ENCODE measurements at regions not wholly inside any gene's neighbourhood (a gene's known extent, or its start where the extent isn't known, plus 50 kb on each side); places are given as distances from the start of the nearest gene placed in this dataset.

DNA sequence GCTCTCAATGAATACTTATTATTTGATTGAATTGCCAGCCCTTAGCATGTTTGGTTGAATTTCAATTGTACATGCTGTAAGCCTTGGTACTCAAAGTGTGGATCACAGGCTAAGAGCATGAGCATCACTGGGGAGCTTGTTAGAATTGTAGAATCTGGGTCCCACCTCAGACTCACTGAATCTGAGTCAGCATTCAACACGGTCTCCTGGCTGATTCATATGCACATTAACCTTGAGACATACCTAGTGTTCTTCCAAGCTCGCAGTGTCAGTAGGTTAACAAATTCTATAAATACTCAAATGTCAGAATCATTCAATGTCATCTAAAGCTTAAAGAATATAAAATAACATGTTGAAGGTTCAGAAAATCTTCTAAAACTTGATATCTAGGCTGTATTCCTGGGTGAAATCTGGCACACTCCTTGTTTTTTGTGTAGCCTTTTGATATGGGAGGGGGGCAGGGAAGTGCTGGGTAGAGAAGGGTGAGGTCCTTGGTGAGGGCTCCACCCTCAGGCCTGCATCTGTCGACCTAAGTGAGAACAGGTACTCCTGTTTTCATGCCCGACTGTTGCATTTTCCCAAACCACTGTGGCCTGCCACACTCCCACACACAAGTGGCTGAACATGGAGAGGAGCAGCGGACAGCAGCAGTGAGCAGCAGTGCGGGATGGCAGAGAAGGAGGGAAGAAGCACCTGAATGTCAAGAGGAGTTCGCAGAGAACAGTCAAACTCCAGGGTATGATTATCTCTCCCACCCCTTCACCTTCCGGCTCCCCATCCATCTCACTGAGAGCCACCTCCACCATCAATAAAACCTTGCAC is 529.6 kb upstream of the IGFBP7 start:
- no peak for ATAC-seq
- Histone ChIP-seq H3K4me3 (no peak overlapping the region), H3K27ac (no peak overlapping the region), H3K9me3 (no peaks in the 10 kb centered on the region), H3K4me1 (no peaks in the 10 kb centered on the region), H3K27me3 (ENCODE audit: insufficient read depth in 3 of 3, low read length in 2 of 3) (no peaks in the 10 kb centered on the region), H3K36me3 (ENCODE audit: insufficient read depth in 1 of 2, low read depth in 1 of 2) (no peaks in the 10 kb centered on the region)
- no peak for DNase-seq
- intact Hi-C loops (cut with DNase I), result no loop called here
- TF ChIP-seq, protein P1, sequence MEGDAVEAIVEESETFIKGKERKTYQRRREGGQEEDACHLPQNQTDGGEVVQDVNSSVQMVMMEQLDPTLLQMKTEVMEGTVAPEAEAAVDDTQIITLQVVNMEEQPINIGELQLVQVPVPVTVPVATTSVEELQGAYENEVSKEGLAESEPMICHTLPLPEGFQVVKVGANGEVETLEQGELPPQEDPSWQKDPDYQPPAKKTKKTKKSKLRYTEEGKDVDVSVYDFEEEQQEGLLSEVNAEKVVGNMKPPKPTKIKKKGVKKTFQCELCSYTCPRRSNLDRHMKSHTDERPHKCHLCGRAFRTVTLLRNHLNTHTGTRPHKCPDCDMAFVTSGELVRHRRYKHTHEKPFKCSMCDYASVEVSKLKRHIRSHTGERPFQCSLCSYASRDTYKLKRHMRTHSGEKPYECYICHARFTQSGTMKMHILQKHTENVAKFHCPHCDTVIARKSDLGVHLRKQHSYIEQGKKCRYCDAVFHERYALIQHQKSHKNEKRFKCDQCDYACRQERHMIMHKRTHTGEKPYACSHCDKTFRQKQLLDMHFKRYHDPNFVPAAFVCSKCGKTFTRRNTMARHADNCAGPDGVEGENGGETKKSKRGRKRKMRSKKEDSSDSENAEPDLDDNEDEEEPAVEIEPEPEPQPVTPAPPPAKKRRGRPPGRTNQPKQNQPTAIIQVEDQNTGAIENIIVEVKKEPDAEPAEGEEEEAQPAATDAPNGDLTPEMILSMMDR (IDR thresholded peaks at IDR 0.05), result no peak
- 70 to 75% (median 71%) methylated on average over 8 of the region's 8 CpGs for WGBS, 3 donors

DNA sequence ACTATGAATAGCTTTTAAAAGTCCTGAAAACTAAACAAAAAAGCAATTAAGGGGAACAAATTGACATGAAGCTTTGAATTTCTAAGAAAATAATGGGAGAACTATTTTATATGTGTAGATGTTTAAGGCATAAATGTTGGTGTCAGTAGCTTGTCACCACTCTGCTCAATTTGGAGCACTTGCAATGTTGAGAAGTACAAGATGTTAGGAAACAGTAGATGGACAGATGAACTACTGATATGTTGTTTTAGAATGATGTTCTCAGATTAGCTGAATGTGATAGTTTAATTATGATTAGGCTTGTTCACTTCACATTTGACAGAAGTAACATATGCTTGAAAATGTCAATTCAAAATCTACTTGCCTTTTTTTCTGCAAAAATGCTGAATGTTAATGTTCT is 525.7 kb upstream of the IGFBP7 start:
- TF ChIP-seq, protein P1 (IDR thresholded peaks at IDR 0.05), result no peak
- Histone ChIP-seq H3K4me1 (no peaks in the 10 kb centered on the region), H3K27me3 (ENCODE audit: insufficient read depth in 3 of 3, low read length in 2 of 3) (no peaks in the 10 kb centered on the region), H3K9me3 (no peaks in the 10 kb centered on the region), H3K27ac (no peak overlapping the region), H3K36me3 (ENCODE audit: insufficient read depth in 1 of 2, low read depth in 1 of 2) (no peaks in the 10 kb centered on the region), H3K4me3 (no peak overlapping the region)
- ATAC-seq (no peak), DNase-seq (no peak)
- intact Hi-C loops (cut with DNase I), result no loop called here

DNA sequence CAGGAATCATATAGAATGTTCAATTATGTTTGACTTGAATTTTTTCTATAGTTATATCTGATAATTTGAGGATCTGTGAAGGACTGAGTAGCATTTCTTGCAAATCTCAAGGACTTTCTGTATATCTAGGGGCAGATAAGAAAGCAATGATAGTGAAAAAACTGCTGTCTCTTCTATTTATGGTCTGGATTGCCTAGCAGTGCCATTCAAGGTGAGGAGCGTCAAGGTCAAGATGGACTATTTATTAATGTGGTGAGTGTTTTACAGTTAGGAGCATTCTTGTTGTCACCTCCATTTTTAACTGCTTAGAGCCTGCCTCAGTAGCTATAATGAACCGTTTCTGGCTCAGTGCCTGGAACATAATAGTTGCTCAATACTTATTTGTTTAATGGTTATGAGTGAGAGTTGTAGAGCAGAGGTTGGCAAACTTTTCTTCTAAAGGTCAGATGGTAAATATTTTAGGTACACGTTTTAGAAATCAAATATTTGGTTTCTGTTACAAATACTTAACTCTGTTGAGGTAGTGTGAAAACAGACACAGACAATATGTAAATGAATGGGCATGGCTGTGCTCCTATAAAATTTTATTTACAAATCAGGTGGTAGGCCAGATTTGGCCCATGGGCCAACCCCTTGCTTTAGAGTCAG is 523.2 kb upstream of the IGFBP7 start:
- DNase-seq, result no peak
- Histone ChIP-seq H3K4me1 (no peaks in the 10 kb centered on the region), H3K27ac (no peak overlapping the region), H3K4me3 (no peak overlapping the region), H3K27me3 (ENCODE audit: insufficient read depth in 3 of 3, low read length in 2 of 3) (no peaks in the 10 kb centered on the region), H3K36me3 (ENCODE audit: insufficient read depth in 1 of 2, low read depth in 1 of 2) (no peaks in the 10 kb centered on the region), H3K9me3 (no peaks in the 10 kb centered on the region)
- TF ChIP-seq, protein P1 (IDR thresholded peaks at IDR 0.05), result no peak
- intact Hi-C loops (cut with DNase I), result no loop called here
- 66 to 74% (median 70%) methylated on average over 3 of the region's 3 CpGs for WGBS, 3 donors
- no peak for ATAC-seq

DNA sequence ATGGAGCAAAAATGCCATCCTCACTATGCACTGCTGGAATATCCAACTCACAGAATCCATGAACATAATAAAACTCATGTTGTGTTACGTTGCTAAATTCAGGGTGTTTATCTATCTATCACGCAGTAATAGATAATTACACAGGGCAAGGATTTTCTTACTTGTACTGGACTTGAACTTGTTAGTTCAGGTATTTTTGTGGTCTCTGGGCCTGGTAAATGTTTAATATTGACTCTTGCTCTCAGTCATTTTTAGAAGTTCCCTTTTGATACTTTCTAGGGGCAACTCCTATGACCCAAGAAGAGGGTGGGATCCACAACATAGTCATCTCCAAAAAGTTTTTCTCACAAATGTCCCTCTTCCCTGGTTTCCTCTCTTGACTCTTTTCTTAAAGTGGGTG is 522.4 kb upstream of the IGFBP7 start:
- Histone ChIP-seq H3K4me1 (no peaks in the 10 kb centered on the region), H3K27me3 (ENCODE audit: insufficient read depth in 3 of 3, low read length in 2 of 3) (no peaks in the 10 kb centered on the region), H3K9me3 (no peaks in the 10 kb centered on the region), H3K27ac (no peak overlapping the region), H3K4me3 (no peak overlapping the region), H3K36me3 (ENCODE audit: insufficient read depth in 1 of 2, low read depth in 1 of 2) (no peaks in the 10 kb centered on the region)
- intact Hi-C loops (cut with DNase I), result no loop called here
- TF ChIP-seq, protein P1 (IDR thresholded peaks at IDR 0.05), result no peak
- 87 to 98% (median 95%) methylated on average over 2 of the region's 2 CpGs for WGBS, 3 donors
- DNase-seq (no peak), ATAC-seq (no peak)

All from psoas muscle (tissue), 7 donors.